G401 (cell line): ENCODE measurements at regions not wholly inside any gene's neighbourhood (a gene's known extent, or its start where the extent isn't known, plus 50 kb on each side); places are given as distances from the start of the nearest gene placed in this dataset.
A peak's percentile ranks its signal among the peaks of the same experiment; 100 is the strongest.

ENCODE experiments used
- DNase-seq: peaks from one replicate; pipeline ENCODE4 v3.0.0-alpha.2; 2015; ENCODE audit warnings: low spot score
- in situ Hi-C: cut with HindIII; loops from 2 replicates; pipeline ENCODE4 v1.10.0; 2016; ENCODE audit warnings: low sequenced_read_pairs, mixed read lengths

- no peak for DNase-seq
- in situ Hi-C loops = no loop called here
These were observed 158.0 kb upstream of the SPHKAP start for GRCh38 chr2:228339525-228339924.

- DNase-seq = no peak
- in situ Hi-C loops = no loop called here
These were observed 152.7 kb upstream of the SPHKAP start for GRCh38 chr2:228334180-228334579.

- in situ Hi-C loops = no loop called here
- peak; percentile 97 for DNase-seq
These were observed 147.8 kb upstream of the SPHKAP start for GRCh38 chr2:228329282-228329681.

- in situ Hi-C loops = no loop called here
- peak; percentile 77 for DNase-seq
These were observed 139.5 kb upstream of the SPHKAP start for GRCh38 chr2:228321015-228321414.

GRCh38 chr2:228318218-228318617 lies 136.7 kb upstream of the SPHKAP start:
- DNase-seq = peak; percentile 65
- in situ Hi-C loops = no loop called here

GRCh38 chr2:228312172-228312571 lies 130.7 kb upstream of the SPHKAP start:
- no peak for DNase-seq
- in situ Hi-C loops = no loop called here

GRCh38 chr2:228303960-228304359 lies 122.5 kb upstream of the SPHKAP start:
- no peak for DNase-seq
- in situ Hi-C loops = no loop called here

GRCh38 chr2:228283491-228284171 lies 102.1 kb upstream of the SPHKAP start:
- in situ Hi-C loops = no loop called here
- DNase-seq = no peak

- in situ Hi-C loops = no loop called here
- peak; percentile 80 for DNase-seq
These were observed 100.9 kb upstream of the SPHKAP start for GRCh38 chr2:228282376-228282775.

GRCh38 chr2:228273159-228273558 lies 91.7 kb upstream of the SPHKAP start:
- in situ Hi-C loops = no loop called here

GRCh38 chr2:228269351-228269750 lies 87.9 kb upstream of the SPHKAP start:
- no peak for DNase-seq
- in situ Hi-C loops = no loop called here

More at GRCh38 chr2:228273159-228273558, 91.7 kb upstream of the SPHKAP start:
- DNase-seq = no peak

- in situ Hi-C loops = no loop called here
- DNase-seq = peak; percentile 86
These were observed 87.3 kb upstream of the SPHKAP start for GRCh38 chr2:228268756-228269155.

- no peak for DNase-seq
- in situ Hi-C loops = no loop called here
These were observed 86.8 kb upstream of the SPHKAP start for GRCh38 chr2:228268301-228268700.

GRCh38 chr2:228263156-228263555 lies 81.7 kb upstream of the SPHKAP start:
- in situ Hi-C loops = no loop called here
- DNase-seq = no peak

GRCh38 chr2:228261546-228261945 lies 80.1 kb upstream of the SPHKAP start:
- no peak for DNase-seq
- in situ Hi-C loops = no loop called here

- in situ Hi-C loops = no loop called here
- no peak for DNase-seq
These were observed 75.9 kb upstream of the SPHKAP start for GRCh38 chr2:228257379-228257778.

- in situ Hi-C loops = no loop called here
- DNase-seq = no peak
These were observed 72.3 kb upstream of the SPHKAP start for GRCh38 chr2:228253752-228254151.

- DNase-seq = no peak
- in situ Hi-C loops = no loop called here
These were observed 65.8 kb upstream of the SPHKAP start for GRCh38 chr2:228247335-228247734.

GRCh38 chr2:228245601-228246000 lies 64.1 kb upstream of the SPHKAP start:
- in situ Hi-C loops = no loop called here

GRCh38 chr2:228242591-228242990 lies 61.1 kb upstream of the SPHKAP start:
- no peak for DNase-seq
- in situ Hi-C loops = no loop called here

More at GRCh38 chr2:228245601-228246000, 64.1 kb upstream of the SPHKAP start:
- DNase-seq = peak; percentile 76

- in situ Hi-C loops = no loop called here
- no peak for DNase-seq
These were observed 58.5 kb upstream of the SPHKAP start for GRCh38 chr2:228239907-228240561.
